ENCODE measurements at regions not wholly inside any gene's neighbourhood (a gene's known extent, or its start where the extent isn't known, plus 50 kb on each side); places are given as distances from the start of the nearest gene placed in this dataset.

DNA sequence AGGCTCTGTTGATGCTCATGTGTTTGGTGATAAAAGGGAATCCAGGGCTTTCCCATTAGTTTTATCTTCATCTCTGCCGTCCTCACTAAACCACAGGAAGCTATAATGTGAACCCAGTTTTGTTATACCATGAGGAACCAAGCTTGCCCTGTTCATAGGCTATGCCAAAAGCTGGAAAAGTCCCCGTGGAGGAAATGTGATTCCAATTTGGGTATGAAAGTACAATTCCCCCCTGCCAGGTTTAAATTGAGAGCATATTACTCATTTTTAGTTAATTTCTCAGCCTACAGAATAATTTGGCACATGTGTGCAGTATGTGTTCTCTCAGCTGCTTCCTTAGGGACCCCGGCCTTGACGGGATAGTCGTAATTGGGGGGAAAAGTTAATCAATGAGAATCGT is 327.4 kb downstream of the RND3 start:
- no peak for TF ChIP-seq CTCF (IDR thresholded peaks at IDR 0.05; ENCODE audit: insufficient read depth, low read depth, low read length)
- no peak for DNase-seq (ENCODE audit: low read depth)

DNA sequence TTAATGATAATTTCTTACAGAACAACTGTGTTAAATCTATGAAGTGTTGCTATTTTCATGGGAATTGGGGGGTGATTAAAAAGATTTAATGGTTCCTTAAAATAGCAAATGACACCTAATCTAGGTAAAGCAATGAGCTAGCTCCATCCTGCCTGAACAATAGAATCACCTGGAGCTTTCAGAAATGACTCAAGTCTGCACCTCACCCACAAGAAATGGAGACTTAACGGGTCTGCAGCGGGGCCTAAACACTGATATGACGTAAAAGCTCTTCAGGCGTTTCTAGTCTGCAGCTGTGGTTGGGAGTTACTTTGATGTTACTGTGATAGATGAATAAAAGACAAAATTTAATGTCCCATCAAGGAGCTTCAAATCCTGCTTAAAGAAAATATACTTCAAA is 328.2 kb downstream of the RND3 start:
- no peak for TF ChIP-seq CTCF (IDR thresholded peaks at IDR 0.05; ENCODE audit: insufficient read depth, low read depth, low read length)
- no peak for DNase-seq (ENCODE audit: low read depth)
- H3K4me3 ChIP-seq (ENCODE audit: low read depth, low read length), result no peak overlapping the region

More for the DNA sequence above, 327.4 kb downstream of the RND3 start:
- no peak overlapping the region for H3K4me3 ChIP-seq (ENCODE audit: low read depth, low read length)

- no peak overlapping the region for H3K4me3 ChIP-seq (ENCODE audit: low read depth, low read length)
- no peak for TF ChIP-seq CTCF (IDR thresholded peaks at IDR 0.05; ENCODE audit: insufficient read depth, low read depth, low read length)
- DNase-seq (ENCODE audit: low read depth), result no peak
These were observed 330.6 kb downstream of the RND3 start for GRCh38 chr2:150156876-150157275.

GRCh38 chr2:150156415-150156814 is 331.1 kb downstream of the RND3 start:
- DNase-seq (ENCODE audit: low read depth), result no peak
- TF ChIP-seq CTCF (IDR thresholded peaks at IDR 0.05; ENCODE audit: insufficient read depth, low read depth, low read length), result no peak
- H3K4me3 ChIP-seq (ENCODE audit: low read depth, low read length), result no peak overlapping the region

- no peak overlapping the region for H3K4me3 ChIP-seq (ENCODE audit: low read depth, low read length)
- DNase-seq (ENCODE audit: low read depth), result no peak
- no peak for TF ChIP-seq CTCF (IDR thresholded peaks at IDR 0.05; ENCODE audit: insufficient read depth, low read depth, low read length)
These were observed 333.1 kb downstream of the RND3 start for GRCh38 chr2:150154308-150154797.

DNA sequence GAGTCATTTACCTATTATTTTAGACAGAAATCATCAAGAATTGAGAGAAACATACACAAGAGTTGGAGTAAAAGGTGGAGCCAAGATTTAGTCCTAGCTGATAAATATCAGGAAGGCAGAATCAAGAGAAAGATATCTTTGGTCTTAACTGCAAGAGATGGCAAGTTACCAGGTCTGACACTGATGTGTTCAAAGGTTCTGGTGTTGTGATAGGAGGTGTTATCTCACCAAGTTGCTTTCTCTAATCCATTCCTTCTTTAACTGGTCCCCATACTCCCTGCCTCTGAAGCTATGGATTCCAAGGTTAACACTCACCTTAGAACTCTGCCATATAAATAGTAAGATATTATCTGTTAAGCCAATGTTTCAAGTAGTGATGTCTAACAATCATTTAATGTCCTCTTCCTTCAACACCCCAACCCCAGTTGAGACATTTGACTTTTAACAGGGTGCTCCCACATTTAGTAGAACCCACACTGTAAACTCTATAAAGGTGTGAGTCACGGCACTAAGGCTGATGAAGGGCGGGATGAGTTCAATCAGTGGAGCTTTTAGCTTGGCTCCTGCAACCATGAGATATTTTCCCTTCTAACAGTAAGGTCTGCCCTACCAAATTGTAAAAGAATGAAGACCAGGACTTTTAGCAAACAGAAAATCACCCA is 333.7 kb downstream of the RND3 start:
- TF ChIP-seq CTCF (IDR thresholded peaks at IDR 0.05; ENCODE audit: insufficient read depth, low read depth, low read length), result no peak
- H3K4me3 ChIP-seq (ENCODE audit: low read depth, low read length), result no peak overlapping the region
- no peak for DNase-seq (ENCODE audit: low read depth)

DNA sequence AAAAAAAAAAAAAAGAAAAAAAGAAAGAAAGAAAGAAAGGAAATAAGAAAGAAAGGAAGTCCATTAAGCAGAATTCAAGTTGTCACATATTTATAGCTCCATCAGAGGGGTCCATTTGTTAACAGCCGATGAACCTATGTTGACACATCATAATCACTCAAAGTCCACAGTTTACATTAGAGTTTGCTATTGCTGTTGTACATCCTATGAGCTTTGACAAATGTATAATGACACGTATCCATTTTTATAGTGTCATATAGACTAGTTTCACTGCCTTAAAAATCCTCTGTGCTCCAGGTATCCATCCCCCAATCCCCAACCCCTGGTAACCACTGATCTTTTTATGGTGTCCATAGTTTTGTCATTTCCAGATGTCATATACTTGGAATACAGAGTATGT is 335.2 kb downstream of the RND3 start:
- no peak overlapping the region for H3K4me3 ChIP-seq (ENCODE audit: low read depth, low read length)
- no peak for TF ChIP-seq CTCF (IDR thresholded peaks at IDR 0.05; ENCODE audit: insufficient read depth, low read depth, low read length)
- DNase-seq (ENCODE audit: low read depth), result no peak
